GM12873 (cell line): ENCODE measurements at regions not wholly inside any gene's neighbourhood (a gene's known extent, or its start where the extent isn't known, plus 50 kb on each side); places are given as distances from the start of the nearest gene placed in this dataset.

Experiments
- TF ChIP-seq, protein P1 (sequence below): IDR thresholded peaks from 2 replicates; pipeline ENCODE4 v1.5.1; 2012; ENCODE audit warnings: low read depth, mild to moderate bottlenecking, moderate library complexity, low read length, control low read depth; ENCODE audit not compliant: insufficient read depth; ENCODE audit errors: missing control alignments

DNA sequence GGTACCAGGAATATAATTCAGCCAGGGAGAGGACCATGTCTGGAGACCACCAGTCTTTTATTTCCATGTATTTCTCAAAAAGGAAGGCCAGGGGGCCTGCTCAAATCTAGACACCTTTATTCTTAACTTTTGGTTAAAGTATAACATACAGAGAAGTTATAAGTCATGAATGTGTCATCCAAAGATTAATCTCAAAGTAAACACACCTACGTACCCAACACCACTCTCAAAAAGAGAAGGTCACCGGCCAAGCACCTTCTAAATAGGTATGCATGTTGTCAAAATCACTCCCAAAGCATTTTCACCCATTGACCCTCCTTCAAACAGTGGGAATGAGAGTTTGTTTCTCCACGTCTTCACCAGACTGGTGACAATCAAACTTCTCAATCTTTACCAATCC, 60.0 kb upstream of the FZD10 start:
- TF ChIP-seq, protein P1, sequence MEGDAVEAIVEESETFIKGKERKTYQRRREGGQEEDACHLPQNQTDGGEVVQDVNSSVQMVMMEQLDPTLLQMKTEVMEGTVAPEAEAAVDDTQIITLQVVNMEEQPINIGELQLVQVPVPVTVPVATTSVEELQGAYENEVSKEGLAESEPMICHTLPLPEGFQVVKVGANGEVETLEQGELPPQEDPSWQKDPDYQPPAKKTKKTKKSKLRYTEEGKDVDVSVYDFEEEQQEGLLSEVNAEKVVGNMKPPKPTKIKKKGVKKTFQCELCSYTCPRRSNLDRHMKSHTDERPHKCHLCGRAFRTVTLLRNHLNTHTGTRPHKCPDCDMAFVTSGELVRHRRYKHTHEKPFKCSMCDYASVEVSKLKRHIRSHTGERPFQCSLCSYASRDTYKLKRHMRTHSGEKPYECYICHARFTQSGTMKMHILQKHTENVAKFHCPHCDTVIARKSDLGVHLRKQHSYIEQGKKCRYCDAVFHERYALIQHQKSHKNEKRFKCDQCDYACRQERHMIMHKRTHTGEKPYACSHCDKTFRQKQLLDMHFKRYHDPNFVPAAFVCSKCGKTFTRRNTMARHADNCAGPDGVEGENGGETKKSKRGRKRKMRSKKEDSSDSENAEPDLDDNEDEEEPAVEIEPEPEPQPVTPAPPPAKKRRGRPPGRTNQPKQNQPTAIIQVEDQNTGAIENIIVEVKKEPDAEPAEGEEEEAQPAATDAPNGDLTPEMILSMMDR, result no peak

DNA sequence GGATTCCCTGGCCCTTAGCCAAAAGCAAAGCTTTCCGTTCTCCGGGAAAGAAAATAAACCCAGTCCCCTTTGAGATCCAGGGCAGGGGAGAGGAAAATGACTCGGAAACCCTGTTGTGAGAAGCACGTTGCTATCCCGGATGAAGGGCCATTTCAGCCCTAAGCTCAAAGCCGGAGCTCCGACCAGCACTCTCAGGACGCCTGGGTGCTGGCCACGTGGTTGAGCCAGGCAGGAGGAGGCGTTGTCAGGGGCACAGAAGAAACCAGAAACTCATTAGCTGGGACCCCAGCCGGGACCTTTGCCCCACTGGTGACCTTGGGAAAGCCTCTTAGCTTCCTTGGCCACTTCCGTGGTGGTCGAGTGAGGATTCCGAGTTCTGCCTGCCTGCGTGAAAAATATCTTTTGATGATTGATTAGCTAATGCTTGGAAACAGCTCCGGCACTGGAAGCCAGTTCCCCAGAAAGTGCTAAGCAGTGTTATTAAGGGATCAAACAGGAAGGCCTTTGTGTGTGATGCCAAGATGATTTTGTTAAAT, 57.6 kb upstream of the FZD10 start:
- TF ChIP-seq, protein P1, result no peak

- TF ChIP-seq, protein P1, result no peak
These were observed 53.0 kb upstream of the FZD10 start for GRCh38 chr12:130109062-130109945.

- TF ChIP-seq, protein P1, result no peak
These were observed 51.4 kb upstream of the FZD10 start for GRCh38 chr12:130110914-130111313.

- TF ChIP-seq, protein P1, result no peak
These were observed 50.2 kb upstream of the FZD10 start for GRCh38 chr12:130111965-130112496.
